PFSK-1 (cell line): ENCODE measurements at regions not wholly inside any gene's neighbourhood (a gene's known extent, or its start where the extent isn't known, plus 50 kb on each side); places are given as distances from the start of the nearest gene placed in this dataset.

Experiments
- FOXP2 ChIP-seq: optimal IDR thresholded peaks from 2 replicates; pipeline ENCODE3; 2011; ENCODE audit warnings: borderline replicate concordance, control low read depth, inconsistent platforms; ENCODE audit not compliant: insufficient read depth; ENCODE audit errors: extremely low read length, extremely low read depth
- POLR2AphosphoS5 ChIP-seq: IDR thresholded peaks from 2 replicates; pipeline ENCODE4 v1.6.1; 2012; ENCODE audit warnings: low read depth, mild to moderate bottlenecking, control low read depth, low read length, moderate library complexity
- REST ChIP-seq, 2 experiments: IDR thresholded peaks; 2 replicates each; pipeline versions ENCODE4 v1.6.1 to v1.8.0; 2011 to 2012; ENCODE audit warnings: low read depth in 2 of 2, low read length in 2 of 2, control low read depth in 1 of 2, inconsistent platforms in 1 of 2, mild to moderate bottlenecking in 1 of 2, moderate library complexity in 1 of 2; ENCODE audit not compliant: insufficient read depth in 1 of 2
- SIN3A ChIP-seq: IDR thresholded peaks from 2 replicates; pipeline ENCODE4 v1.6.1; 2012; ENCODE audit warnings: mild to moderate bottlenecking, low read length, moderate library complexity, borderline replicate concordance; ENCODE audit not compliant: insufficient read depth
- TAF1 ChIP-seq: IDR thresholded peaks from 2 replicates; pipeline ENCODE4 v1.6.1; 2012; ENCODE audit warnings: low read length, control low read depth, borderline replicate concordance; ENCODE audit not compliant: insufficient read depth

- TF ChIP-seq SIN3A, result no peak
- TF ChIP-seq FOXP2, result no peak
- TF ChIP-seq POLR2AphosphoS5, result no peak
- TF ChIP-seq REST (IDR thresholded peaks at IDR 0.05; ENCODE audit: insufficient read depth in 1 of 2, low read depth in 2 of 2, low read length in 2 of 2), result no peak
- TF ChIP-seq TAF1, result no peak
These were observed 1515.1 kb downstream of the HACE1 start for GRCh38 chr6:103344554-103345163.
